Upper lobe of left lung (tissue), 4 donors: ENCODE measurements at regions not wholly inside any gene's neighbourhood (a gene's known extent, or its start where the extent isn't known, plus 50 kb on each side); places are given as distances from the start of the nearest gene placed in this dataset.

Experiments used
- POLR2A ChIP-seq, 4 donors: fragments of 450-650 bp; IDR thresholded peaks; one replicate each; pipeline ENCODE4 v1.5.1; 2016 to 2017; ENCODE audit warnings: antibody characterized with exemption in 4 of 4, mild to moderate bottlenecking in 2 of 4
- TF ChIP-seq, protein P1 (sequence below), 6 experiments: fragments of 450-650 bp in 4 of 6; fragments of 200-600 bp in 2 of 6; sonication (generic) in 2 of 6; IDR thresholded peaks; one replicate each; pipeline ENCODE4 v1.5.1; 2016 to 2019; ENCODE audit warnings: antibody characterized with exemption in 6 of 6

DNA sequence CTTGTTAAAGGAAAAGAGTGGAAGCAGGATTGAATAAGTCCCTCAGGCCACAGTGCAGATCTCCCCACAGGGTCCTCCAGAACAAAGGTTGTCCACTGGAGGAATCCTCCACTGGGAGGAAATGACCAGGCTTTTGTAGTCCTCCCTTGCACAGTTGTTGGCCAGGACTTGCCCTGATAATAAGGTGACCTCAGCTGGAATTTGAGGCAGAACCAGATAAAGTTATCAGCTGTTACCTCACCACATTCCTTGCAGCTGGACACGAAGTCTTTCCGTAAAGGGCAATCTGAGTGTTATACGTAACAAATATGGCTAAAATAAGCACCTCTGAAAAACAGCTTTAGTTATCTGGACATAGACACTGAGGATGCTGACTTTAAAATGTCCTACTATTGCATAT is 83.5 kb upstream of the NAALADL2 start:
- TF ChIP-seq, protein P1, sequence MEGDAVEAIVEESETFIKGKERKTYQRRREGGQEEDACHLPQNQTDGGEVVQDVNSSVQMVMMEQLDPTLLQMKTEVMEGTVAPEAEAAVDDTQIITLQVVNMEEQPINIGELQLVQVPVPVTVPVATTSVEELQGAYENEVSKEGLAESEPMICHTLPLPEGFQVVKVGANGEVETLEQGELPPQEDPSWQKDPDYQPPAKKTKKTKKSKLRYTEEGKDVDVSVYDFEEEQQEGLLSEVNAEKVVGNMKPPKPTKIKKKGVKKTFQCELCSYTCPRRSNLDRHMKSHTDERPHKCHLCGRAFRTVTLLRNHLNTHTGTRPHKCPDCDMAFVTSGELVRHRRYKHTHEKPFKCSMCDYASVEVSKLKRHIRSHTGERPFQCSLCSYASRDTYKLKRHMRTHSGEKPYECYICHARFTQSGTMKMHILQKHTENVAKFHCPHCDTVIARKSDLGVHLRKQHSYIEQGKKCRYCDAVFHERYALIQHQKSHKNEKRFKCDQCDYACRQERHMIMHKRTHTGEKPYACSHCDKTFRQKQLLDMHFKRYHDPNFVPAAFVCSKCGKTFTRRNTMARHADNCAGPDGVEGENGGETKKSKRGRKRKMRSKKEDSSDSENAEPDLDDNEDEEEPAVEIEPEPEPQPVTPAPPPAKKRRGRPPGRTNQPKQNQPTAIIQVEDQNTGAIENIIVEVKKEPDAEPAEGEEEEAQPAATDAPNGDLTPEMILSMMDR (IDR thresholded peaks at IDR 0.05) = no peak
- no peak for TF ChIP-seq POLR2A (IDR thresholded peaks at IDR 0.05)
